GM18508 (cell line): ENCODE measurements at regions not wholly inside any gene's neighbourhood (a gene's known extent, or its start where the extent isn't known, plus 50 kb on each side); places are given as distances from the start of the nearest gene placed in this dataset.

Experiments
- ATAC-seq: cut with Tn5 transposase; IDR thresholded peaks from one replicate; pipeline ENCODE4 v1.9.1; 2021; ENCODE audit warnings: moderate number of reproducible peaks; ENCODE audit not compliant: insufficient read depth, unreplicated experiment

GRCh38 chr13:34035178-34035577 is 217.2 kb downstream of the RFC3 start:
- ATAC-seq = no peak

GRCh38 chr13:34035676-34036325 is 217.9 kb downstream of the RFC3 start:
- no peak for ATAC-seq

DNA sequence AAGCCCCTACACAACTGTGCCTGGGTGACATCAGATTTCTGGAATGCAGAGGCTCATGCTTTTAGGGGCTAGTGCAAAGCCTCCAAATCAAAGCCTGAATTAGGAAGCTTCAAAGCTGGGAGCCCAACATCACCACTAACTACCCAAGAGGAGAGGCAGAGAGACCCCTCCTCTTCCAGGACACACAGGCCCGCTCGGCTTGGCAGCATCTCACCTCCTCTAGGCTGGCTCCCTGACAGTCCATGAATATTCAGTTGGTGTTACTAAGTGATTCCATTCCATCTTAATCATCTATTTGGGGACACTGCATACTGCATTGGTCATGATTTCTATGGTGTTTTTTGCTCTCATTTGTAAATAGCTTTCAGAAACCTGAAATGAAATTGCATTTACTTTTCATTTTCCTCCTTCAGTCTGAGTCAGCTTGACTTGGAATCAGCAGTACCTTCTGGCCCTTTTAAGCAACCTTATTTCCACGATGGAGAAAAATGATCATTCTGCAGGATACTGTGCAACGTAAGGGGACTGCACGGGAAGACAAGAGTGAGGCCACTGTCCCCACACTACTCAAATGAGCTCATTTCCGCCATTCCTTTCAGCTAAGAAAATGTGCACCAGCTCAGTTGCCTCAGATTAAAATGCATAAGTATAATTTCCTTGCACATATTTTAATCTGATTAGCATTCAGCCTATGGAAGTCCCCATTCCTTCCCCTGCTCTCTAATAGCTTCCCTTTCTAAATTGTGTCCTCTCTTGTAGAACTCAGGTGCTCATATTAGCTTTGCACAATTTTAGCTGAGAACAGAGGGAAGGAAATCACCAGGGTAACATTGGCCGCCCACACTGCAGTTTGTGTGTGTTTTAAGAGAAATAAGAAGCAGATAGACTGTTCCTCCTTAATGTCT is 219.9 kb downstream of the RFC3 start:
- no peak for ATAC-seq

DNA sequence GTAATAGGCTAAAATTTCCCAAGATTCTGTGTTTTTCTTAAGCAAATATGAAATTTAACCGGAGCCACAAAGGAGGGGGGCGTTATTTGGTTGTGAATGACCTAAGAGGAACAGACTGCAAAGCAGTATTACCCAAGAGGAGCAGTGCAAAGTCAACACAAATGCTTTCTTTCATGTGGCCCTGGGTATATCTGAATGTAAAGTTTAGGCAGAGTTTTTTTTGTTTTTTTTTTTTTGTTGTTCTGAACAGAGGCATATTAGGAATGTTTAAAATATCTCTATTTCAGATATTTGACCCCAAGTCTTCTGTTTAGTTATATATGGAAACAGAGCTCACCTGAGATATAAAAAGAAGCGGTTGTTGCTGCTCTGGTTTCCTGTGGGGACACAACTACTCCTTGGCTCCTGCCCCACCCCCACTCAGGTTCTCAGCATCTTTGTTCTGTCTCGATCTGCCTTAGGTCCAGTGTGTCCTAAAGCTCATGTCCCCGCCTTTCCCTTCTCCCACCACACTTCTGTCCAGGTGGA is 220.7 kb downstream of the RFC3 start:
- ATAC-seq = no peak

DNA sequence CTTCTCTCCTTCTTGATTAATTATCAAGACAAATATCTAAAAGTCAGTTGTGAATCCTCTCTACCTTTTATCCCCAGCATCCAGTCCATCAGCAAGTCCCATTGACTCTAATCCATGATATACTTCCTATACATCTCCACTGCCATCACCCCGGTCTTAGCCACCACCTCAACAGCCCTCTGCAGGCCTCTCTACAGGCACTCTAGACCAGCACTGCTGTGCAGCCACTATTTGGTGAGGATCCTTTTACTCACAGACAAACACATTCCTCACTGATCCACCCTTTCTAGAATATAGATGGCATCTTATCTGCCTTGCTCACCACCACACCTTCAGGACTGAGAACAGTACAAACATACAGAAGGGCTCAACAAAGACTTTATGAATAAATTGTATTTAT is 221.7 kb downstream of the RFC3 start:
- ATAC-seq = no peak

- ATAC-seq = no peak
These were observed 222.9 kb downstream of the RFC3 start for GRCh38 chr13:34040863-34041262.

- no peak for ATAC-seq
These were observed 226.1 kb downstream of the RFC3 start for GRCh38 chr13:34044041-34044440.

DNA sequence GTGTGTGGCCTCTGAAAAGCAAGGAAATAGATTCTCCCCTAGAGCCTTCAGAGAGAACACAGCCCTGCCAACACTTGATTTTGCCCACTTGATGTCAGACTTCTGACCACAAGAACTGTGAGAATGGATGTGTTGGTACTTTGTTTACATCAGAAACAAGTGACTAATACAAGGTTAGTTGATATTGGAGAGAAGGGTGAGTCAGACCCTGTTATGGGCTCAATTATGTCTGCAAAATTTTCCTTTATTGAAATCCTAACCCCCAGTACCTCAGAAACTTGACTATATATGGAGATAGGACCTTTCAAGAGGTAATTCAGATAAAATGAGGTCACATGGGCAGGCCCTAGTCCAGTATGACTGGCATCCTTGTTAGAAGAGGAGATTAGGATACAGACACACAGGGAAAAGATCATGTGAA is 226.7 kb downstream of the RFC3 start:
- no peak for ATAC-seq

DNA sequence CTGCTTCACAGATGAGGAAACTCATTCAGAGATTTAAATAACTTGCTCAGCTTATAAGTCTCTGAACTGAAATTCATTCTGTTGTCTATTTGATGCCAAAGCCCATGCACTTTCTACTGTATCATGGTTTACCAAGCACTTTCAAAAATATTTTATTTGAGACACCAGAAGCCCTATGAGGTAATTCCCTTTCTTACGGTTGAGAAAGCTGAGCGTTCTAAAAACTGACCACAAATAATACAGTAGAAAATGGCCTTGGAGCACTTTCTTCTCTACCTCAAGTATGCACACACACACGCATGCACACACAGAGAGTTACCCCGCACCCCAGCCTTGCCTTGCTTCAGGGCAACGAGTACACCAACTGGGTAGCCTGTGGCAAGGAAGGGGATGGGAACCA is 228.5 kb downstream of the RFC3 start:
- ATAC-seq = no peak

GRCh38 chr13:34048652-34049051 is 230.7 kb downstream of the RFC3 start:
- ATAC-seq = no peak

GRCh38 chr13:34056733-34057258 is 238.8 kb downstream of the RFC3 start:
- ATAC-seq = no peak

GRCh38 chr13:34064456-34065205 is 246.7 kb downstream of the RFC3 start:
- no peak for ATAC-seq

DNA sequence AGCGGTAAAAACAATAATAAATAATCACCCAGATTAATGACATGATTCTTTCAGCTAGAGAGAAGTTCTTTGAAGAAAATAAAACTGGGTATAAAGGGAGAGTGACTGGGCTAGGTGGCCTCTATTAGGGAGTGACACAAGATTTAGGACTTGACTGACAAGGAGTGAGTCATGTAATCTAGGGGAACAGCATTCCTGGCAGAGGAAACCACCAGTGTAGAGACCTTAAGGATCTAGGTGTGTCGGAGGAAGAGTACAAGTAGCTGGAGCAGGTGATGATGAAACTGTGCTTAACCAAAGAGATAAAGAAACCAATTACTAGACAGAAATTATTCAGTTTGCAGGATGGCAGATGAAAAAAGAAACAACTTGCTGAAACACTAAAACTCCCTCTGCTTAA is 248.0 kb downstream of the RFC3 start:
- no peak for ATAC-seq

DNA sequence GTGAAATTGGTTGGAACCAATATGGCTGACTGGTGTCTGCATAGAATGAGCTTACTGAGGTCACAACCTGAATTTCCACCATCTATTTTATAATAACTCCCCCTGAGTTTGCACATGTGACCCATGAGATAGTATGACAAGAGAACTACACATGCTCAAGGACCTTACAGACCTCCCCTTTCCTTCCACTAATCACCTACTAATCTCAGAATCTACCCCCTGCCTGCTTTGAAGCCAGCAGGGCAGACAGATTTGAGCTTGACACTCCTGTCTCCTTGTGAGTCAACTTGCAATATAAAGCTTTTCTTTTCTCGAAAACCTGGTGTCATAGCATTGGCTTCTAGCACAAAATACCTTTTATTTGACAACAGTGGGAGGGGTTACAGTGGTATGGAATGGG is 248.4 kb downstream of the RFC3 start:
- no peak for ATAC-seq

GRCh38 chr13:34070006-34070405 is 252.1 kb downstream of the RFC3 start:
- no peak for ATAC-seq

DNA sequence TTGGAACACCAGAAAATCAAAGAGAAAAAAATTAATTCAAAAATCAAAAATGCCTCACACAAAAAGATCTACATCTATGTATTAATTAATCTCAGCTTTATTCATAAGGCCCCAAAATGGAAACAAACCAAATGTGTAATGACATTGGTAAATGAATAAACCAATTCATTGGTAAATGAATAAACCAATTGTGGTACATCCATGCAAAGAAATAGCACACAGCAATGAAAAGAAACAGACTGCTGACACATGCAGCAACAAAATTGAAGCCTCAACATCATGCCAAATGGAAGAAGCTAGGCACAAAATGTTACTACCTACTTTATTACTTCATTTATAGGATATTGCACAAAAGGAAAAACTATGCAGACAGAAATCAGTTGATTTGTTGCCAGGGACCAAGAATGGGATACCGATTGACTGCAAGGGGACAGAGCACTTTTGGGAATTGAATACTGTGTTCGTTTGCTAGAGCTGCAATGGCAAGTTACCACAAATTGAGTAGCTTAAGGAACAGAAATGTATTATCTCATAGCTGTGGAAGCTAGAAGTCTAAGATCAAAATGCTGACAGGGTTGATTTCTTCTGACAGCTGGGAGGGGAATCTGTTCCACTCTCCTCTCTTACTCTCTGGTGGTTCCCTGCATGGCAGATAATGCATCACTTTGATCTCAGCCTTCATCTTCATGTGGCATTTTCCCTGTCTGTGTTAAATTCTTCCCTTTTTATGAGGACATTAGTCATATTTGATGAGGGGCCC is 252.8 kb downstream of the RFC3 start:
- no peak for ATAC-seq

DNA sequence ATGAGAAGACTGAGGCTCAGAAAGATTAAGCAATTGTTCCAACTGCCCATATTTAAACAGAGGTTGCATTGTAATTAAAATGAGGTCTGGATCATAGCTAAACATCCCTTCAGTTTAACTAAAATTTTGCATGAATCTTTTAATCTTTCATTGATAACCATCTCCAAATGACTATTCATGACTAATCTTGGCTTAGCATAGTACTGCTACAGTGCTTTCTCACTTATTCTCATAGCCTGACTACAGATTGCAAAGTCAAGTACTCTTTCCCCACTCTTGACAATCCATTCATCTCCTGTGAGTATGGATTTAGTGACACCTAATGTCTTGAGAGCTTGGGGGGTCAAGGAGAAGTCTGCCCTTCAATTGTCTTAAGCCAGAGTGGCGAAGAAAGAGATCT is 258.4 kb downstream of the RFC3 start:
- no peak for ATAC-seq

DNA sequence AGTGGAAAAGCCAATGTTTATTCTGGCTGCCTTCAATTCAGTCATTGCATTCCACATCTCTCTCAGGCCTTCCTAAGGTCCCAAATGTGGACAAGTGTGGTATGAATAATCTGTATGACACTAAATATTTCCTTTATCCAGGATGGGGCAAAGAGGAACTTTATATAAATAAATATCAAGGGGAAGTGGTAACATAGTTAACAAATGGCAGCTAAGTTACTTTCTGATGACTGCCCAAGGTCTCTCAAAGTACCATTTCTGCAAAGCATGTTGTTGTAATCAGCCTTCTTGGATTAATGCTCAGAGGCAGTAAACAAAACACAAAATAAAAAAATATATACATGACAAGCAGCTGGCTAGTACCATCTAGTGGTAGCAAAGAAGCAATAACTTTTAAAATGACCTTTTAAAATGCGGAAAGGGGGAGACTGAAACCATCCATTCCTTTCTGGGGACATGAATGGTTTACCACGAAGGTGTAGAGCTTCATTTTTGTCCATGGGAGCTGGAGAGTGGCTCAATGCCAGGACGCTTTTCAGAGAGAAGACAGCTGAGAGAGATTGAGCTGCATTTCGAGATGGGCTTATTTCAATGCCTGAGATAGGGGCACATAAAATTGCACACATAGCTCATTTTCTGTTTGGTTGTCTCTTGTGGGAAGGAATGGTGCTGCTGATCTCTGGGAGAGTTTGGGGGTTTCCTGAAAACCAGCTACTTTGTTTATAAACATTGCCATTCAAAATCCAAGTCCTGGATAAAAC is 259.2 kb downstream of the RFC3 start:
- ATAC-seq = no peak

- ATAC-seq = no peak
These were observed 260.5 kb downstream of the RFC3 start for GRCh38 chr13:34078334-34078999.
